Fibroblast of lung (primary cell): ENCODE measurements at regions not wholly inside any gene's neighbourhood (a gene's known extent, or its start where the extent isn't known, plus 50 kb on each side); places are given as distances from the start of the nearest gene placed in this dataset.
"Not testable (repeated sequence)": the region's sequence is repeated elsewhere in the genome, so short reads cannot be mapped to it uniquely, and the experiment has no call there.

Source experiments
- DNase-seq, 2 donors: peaks; one replicate each; pipeline versions ENCODE4 v3.0.0 to v3.0.0-alpha.2; 2010; ENCODE audit warnings: low read depth in 2 of 2
- H2AFZ ChIP-seq: 2 replicates; pipeline ENCODE4 v1.5.1; 2012; ENCODE audit warnings: low read length, control low read depth, inconsistent platforms
- H3K27ac ChIP-seq: 2 replicates; pipeline ENCODE4 v1.5.1; 2011; ENCODE audit warnings: low read length, control low read depth; ENCODE audit not compliant: insufficient read depth
- H3K27me3 ChIP-seq: 2 replicates; pipeline ENCODE4 v1.5.1; 2011; ENCODE audit warnings: mild to moderate bottlenecking, low read length; ENCODE audit not compliant: control insufficient read depth, insufficient read depth
- H3K36me3 ChIP-seq: 2 replicates; pipeline ENCODE4 v1.5.1; 2011; ENCODE audit warnings: low read length; ENCODE audit not compliant: control insufficient read depth, insufficient read depth
- H3K4me1 ChIP-seq: 2 replicates; pipeline ENCODE4 v1.5.1; 2011; ENCODE audit warnings: low read length; ENCODE audit not compliant: control insufficient read depth, insufficient read depth; ENCODE audit errors: extremely low read depth
- H3K4me2 ChIP-seq: 2 replicates; pipeline ENCODE4 v1.5.1; 2011; ENCODE audit warnings: low read length, control low read depth; ENCODE audit not compliant: insufficient read depth; ENCODE audit errors: extremely low read depth
- H3K4me3 ChIP-seq, 4 experiments: fragments of 200-600 bp in 1 of 4; sonication (generic) in 1 of 4; replicated peaks in 1 of 4; 2 replicates each; pipeline ENCODE4 v1.5.1; 2011 to 2016; ENCODE audit warnings: low read length in 4 of 4, low read depth in 3 of 4, mild to moderate bottlenecking in 3 of 4, control low read depth in 2 of 4, inconsistent platforms in 1 of 4, mixed read lengths in 1 of 4; ENCODE audit not compliant: insufficient read depth in 1 of 4; ENCODE audit errors: control extremely low read depth in 1 of 4
- H3K79me2 ChIP-seq: 2 replicates; pipeline ENCODE4 v1.5.1; 2012; ENCODE audit warnings: mild to moderate bottlenecking, low read length, inconsistent platforms; ENCODE audit not compliant: control insufficient read depth, insufficient read depth
- H3K9ac ChIP-seq: 2 replicates; pipeline ENCODE4 v1.5.1; 2011; ENCODE audit warnings: mild to moderate bottlenecking, low read length, control low read depth; ENCODE audit not compliant: insufficient read depth
- H3K9me3 ChIP-seq: 2 replicates; pipeline ENCODE4 v1.5.1; 2012; ENCODE audit warnings: low read depth, low read length; ENCODE audit not compliant: control insufficient read depth, insufficient read depth
- H4K20me1 ChIP-seq: 2 replicates; pipeline ENCODE4 v1.5.1; 2011; ENCODE audit warnings: low read length; ENCODE audit not compliant: control insufficient read depth, insufficient read depth; ENCODE audit errors: extremely low read depth
- CTCF ChIP-seq, 2 donors: IDR thresholded peaks in 1 of 2; conservative IDR thresholded peaks in 1 of 2; 1 replicate in 1 of 2; 2 replicates in 1 of 2; pipeline ENCODE4 v1.5.1; 2011 to 2012; ENCODE audit warnings: low read length in 2 of 2, control low read depth in 1 of 2, inconsistent platforms in 1 of 2, low read depth in 1 of 2, mild to moderate bottlenecking in 1 of 2
- EZH2 ChIP-seq: IDR thresholded peaks from 2 replicates; pipeline ENCODE4 v1.5.1; 2012; ENCODE audit warnings: low read length, control low read depth, mild to moderate bottlenecking; ENCODE audit errors: missing control alignments

- H3K27ac ChIP-seq: no peak overlapping the region
- no peaks in the 10 kb centered on the region for H4K20me1 ChIP-seq
- H3K79me2 ChIP-seq: no peaks in the 10 kb centered on the region
- H3K36me3 ChIP-seq: no peaks in the 10 kb centered on the region
- no peaks in the 10 kb centered on the region for H3K4me1 ChIP-seq
- no peaks in the 10 kb centered on the region for H3K9me3 ChIP-seq
- peaks cover 3% of the 10 kb centered on the region for H3K27me3 ChIP-seq
- TF ChIP-seq CTCF (conservative IDR thresholded peaks at IDR 0.05 in 1 of 2, IDR thresholded peaks at IDR 0.05 in 1 of 2; ENCODE audit: low read depth in 1 of 2, low read length in 2 of 2) (no peak), EZH2 (no peak)
- H3K4me2 ChIP-seq: no peak overlapping the region
- no peak overlapping the region for H2AFZ ChIP-seq
- no peak overlapping the region for H3K9ac ChIP-seq
- H3K4me3 ChIP-seq: no peak overlapping the region
- DNase-seq: no peak
Observed at GRCh38 chr6:105867821-105868220, 218.3 kb upstream of the PRDM1 start.

- no peak overlapping the region for H3K27ac ChIP-seq
- no peak overlapping the region for H2AFZ ChIP-seq
- no peaks in the 10 kb centered on the region for H3K36me3 ChIP-seq
- no peak overlapping the region for H3K4me3 ChIP-seq
- H3K9ac ChIP-seq: no peak overlapping the region
- H3K79me2 ChIP-seq: no peaks in the 10 kb centered on the region
- H3K4me2 ChIP-seq: no peak overlapping the region
- TF ChIP-seq CTCF (conservative IDR thresholded peaks at IDR 0.05 in 1 of 2, IDR thresholded peaks at IDR 0.05 in 1 of 2; ENCODE audit: low read depth in 1 of 2, low read length in 2 of 2): no peak
- TF ChIP-seq EZH2: no peak
- H3K9me3 ChIP-seq: no peaks in the 10 kb centered on the region
- H3K27me3 ChIP-seq: peaks cover 3% of the 10 kb centered on the region
- no peak for DNase-seq
- H3K4me1 ChIP-seq: no peaks in the 10 kb centered on the region
- H4K20me1 ChIP-seq: no peaks in the 10 kb centered on the region
Observed at GRCh38 chr6:105867277-105867676, 218.9 kb upstream of the PRDM1 start.

- H3K9me3 ChIP-seq: no peaks in the 10 kb centered on the region
Observed at GRCh38 chr6:105862936-105863607, 223.1 kb upstream of the PRDM1 start.

GRCh38 chr6:105860927-105861326 is 225.2 kb upstream of the PRDM1 start:
- H3K4me2 ChIP-seq, H3K27ac ChIP-seq, H3K79me2 ChIP-seq, H3K36me3 ChIP-seq, H2AFZ ChIP-seq, H3K27me3 ChIP-seq, DNase-seq, H3K9me3 ChIP-seq, H3K9ac ChIP-seq, H3K4me3 ChIP-seq, H4K20me1 ChIP-seq, H3K4me1 ChIP-seq: not testable (repeated sequence)

More at GRCh38 chr6:105862936-105863607, 223.1 kb upstream of the PRDM1 start:
- Histone ChIP-seq H3K27me3 (peaks cover 3% of the 10 kb centered on the region), H3K36me3 (no peaks in the 10 kb centered on the region), H3K4me3 (no peak overlapping the region), H3K4me2 (no peak overlapping the region), H4K20me1 (no peaks in the 10 kb centered on the region), H2AFZ (no peak overlapping the region), H3K79me2 (no peaks in the 10 kb centered on the region), H3K4me1 (no peaks in the 10 kb centered on the region), H3K9ac (no peak overlapping the region), H3K27ac (no peak overlapping the region)
- TF ChIP-seq CTCF (conservative IDR thresholded peaks at IDR 0.05 in 1 of 2, IDR thresholded peaks at IDR 0.05 in 1 of 2; ENCODE audit: low read depth in 1 of 2, low read length in 2 of 2) (no peak), EZH2 (no peak)
- no peak for DNase-seq
